Uterus (tissue), 3 donors: ENCODE measurements at regions not wholly inside any gene's neighbourhood (a gene's known extent, or its start where the extent isn't known, plus 50 kb on each side); places are given as distances from the start of the nearest gene placed in this dataset.

Experiments used
- DNase-seq, 2 donors: peaks; one replicate each; pipeline ENCODE4 v3.0.0-alpha.2; 2019 to 2020
- H3K27ac ChIP-seq, 2 donors: fragments of 200-600 bp; sonication (generic); 1 replicate in 1 of 2; 2 replicates in 1 of 2; pipeline ENCODE4 v1.5.1; 2016 to 2018
- H3K27me3 ChIP-seq, 2 donors: fragments of 200-600 bp; sonication (generic); one replicate each; pipeline ENCODE4 v1.5.1; 2018 to 2019; ENCODE audit warnings: control low read depth in 1 of 2
- H3K36me3 ChIP-seq, 2 donors: fragments of 200-600 bp; sonication (generic); one replicate each; pipeline ENCODE4 v1.5.1; 2019; ENCODE audit warnings: control low read depth in 1 of 2
- H3K4me1 ChIP-seq, 2 donors: fragments of 200-600 bp; sonication (generic); one replicate each; pipeline ENCODE4 v1.5.1; 2018 to 2019; ENCODE audit warnings: control low read depth in 1 of 2
- H3K4me3 ChIP-seq, 2 donors: fragments of 200-600 bp; sonication (generic); 1 replicate in 1 of 2; 2 replicates in 1 of 2; pipeline ENCODE4 v1.5.1; 2018 to 2019; ENCODE audit warnings: mild to moderate bottlenecking in 1 of 2
- H3K9me3 ChIP-seq, 2 donors: fragments of 200-600 bp; sonication (generic); one replicate each; pipeline ENCODE4 v1.5.1; 2019; ENCODE audit warnings: control low read depth in 1 of 2
- POLR2A ChIP-seq, 2 donors: fragments of 450-650 bp; IDR thresholded peaks; one replicate each; pipeline ENCODE4 v1.6.1; 2016; ENCODE audit warnings: antibody characterized with exemption in 2 of 2, mild to moderate bottlenecking in 1 of 2, moderate library complexity in 1 of 2
- intact Hi-C: fragments of 100-400 bp; cut with DNase I; formaldehyde crosslinking; loops from one replicate; pipeline ENCODE4 v1.15.1; 2023; ENCODE audit warnings: low total_unique reads
- TF ChIP-seq, protein P1 (sequence below), 4 experiments: fragments of 200-600 bp in 2 of 4; fragments of 450-650 bp in 2 of 4; sonication (generic) in 2 of 4; IDR thresholded peaks; one replicate each; pipeline ENCODE4 v1.5.1; 2016 to 2019; ENCODE audit warnings: antibody characterized with exemption in 4 of 4, mild to moderate bottlenecking in 2 of 4, moderate library complexity in 1 of 4
- donor health status: DM: yes; HTN: yes; CAD: no.

DNA sequence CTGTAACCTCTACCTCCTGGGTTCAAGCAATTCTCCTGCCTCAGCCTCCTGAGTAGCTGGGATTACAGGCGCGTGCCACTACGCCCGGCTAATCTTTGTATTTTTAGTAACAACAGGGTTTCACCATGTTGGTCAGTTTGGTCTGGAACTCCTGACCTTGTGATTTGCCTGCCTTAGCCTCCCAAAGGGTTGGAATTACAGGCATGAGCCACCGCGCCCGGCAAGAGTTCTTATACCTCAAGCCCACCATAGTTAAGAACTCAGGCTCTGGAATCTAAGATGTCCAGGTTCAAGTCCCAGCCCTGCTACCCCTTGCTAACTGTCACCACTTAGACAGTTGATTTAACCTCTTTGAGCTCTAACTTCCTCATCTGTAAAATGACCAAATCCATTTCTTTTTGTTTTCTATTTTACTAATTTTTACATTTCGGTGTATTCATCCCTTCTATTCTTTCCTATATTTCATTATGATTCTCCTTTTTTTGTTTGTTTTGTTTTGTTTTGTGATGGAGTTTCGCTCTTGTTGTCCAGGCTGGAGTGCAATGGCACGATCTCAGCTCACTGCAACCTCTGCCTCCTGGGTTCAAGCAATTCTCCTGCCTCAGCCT lies 104.8 kb upstream of the ZNF217 start:
- H3K4me1 ChIP-seq: no peaks in the 10 kb centered on the region
- H3K36me3 ChIP-seq: no peaks in the 10 kb centered on the region
- H3K27ac ChIP-seq: no peak overlapping the region
- H3K9me3 ChIP-seq: no peaks in the 10 kb centered on the region
- no peaks in the 10 kb centered on the region for H3K27me3 ChIP-seq
- no peak for DNase-seq
- no peak overlapping the region for H3K4me3 ChIP-seq
- TF ChIP-seq POLR2A (IDR thresholded peaks at IDR 0.05): no peak
- TF ChIP-seq, protein P1, sequence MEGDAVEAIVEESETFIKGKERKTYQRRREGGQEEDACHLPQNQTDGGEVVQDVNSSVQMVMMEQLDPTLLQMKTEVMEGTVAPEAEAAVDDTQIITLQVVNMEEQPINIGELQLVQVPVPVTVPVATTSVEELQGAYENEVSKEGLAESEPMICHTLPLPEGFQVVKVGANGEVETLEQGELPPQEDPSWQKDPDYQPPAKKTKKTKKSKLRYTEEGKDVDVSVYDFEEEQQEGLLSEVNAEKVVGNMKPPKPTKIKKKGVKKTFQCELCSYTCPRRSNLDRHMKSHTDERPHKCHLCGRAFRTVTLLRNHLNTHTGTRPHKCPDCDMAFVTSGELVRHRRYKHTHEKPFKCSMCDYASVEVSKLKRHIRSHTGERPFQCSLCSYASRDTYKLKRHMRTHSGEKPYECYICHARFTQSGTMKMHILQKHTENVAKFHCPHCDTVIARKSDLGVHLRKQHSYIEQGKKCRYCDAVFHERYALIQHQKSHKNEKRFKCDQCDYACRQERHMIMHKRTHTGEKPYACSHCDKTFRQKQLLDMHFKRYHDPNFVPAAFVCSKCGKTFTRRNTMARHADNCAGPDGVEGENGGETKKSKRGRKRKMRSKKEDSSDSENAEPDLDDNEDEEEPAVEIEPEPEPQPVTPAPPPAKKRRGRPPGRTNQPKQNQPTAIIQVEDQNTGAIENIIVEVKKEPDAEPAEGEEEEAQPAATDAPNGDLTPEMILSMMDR (IDR thresholded peaks at IDR 0.05): no peak
- intact Hi-C loops: no loop called here

DNA sequence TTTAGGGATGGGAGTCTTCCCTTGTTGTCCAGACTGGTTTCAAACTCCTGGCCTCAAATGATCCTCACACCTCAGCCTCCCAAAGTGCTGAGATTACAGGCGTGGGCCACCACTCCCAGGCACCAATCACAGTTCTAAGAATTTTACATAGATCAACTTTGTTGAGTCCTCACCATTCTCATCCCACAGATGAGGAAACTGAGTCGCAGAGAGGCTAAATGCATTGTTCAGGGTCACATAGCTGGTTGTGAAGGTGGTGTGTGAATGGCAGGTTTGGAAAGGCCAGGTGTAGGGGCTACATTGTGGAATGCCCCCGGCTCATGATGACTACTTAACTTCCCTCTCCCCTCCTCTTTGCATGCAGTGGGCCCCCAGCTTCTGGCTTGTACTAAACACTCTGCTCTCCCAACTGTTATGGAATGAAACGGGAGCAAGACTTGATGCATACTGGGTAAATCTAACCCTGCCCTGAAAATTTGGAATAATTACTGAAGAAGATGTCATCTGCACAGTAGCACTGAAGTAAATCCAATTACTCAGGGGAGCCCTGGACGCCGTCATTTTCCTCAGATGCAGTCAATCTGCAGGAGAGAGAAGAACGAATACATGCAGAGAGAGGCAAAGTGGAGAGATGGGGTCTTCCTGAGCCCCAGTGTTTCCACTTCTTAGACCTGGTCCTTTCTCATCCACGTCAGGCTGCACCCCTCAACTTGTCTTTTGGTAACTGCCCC lies 102.3 kb upstream of the ZNF217 start:
- no peak for DNase-seq
- no peak overlapping the region for H3K4me3 ChIP-seq
- H3K27me3 ChIP-seq: no peaks in the 10 kb centered on the region
- TF ChIP-seq, protein P1 (IDR thresholded peaks at IDR 0.05): no peak
- TF ChIP-seq POLR2A (IDR thresholded peaks at IDR 0.05): no peak
- H3K4me1 ChIP-seq: no peaks in the 10 kb centered on the region
- H3K27ac ChIP-seq: no peak overlapping the region
- intact Hi-C loops: no loop called here
- H3K9me3 ChIP-seq: no peaks in the 10 kb centered on the region
- no peaks in the 10 kb centered on the region for H3K36me3 ChIP-seq

DNA sequence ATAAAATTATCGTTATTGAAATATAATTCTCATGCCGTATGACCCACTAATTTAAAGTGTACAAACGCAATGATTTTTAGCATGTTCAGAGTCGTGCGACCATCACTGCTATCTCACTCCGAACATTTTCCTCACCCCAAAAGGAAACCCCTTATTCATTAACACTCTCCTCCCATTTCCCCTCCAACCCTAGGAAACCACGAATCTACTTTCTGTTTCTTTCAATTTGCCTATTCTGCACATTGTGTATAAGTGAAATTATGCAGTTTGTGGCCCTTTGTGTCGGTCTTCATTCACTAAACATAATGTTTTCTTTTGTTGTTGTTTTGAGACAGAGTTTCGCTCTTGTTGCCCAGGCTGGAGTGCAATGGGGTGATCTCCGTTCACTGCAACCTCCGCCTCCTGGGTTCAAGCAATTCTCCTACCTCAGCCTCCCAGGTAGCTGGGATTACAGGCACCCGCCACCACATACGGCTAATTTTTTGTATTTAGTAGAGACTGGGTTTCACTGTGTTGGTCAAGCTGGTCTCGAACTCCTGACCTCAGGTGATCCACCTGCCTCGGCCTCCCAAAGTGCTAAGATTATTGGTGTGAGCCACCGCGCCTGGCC lies 99.7 kb upstream of the ZNF217 start:
- no peaks in the 10 kb centered on the region for H3K36me3 ChIP-seq
- intact Hi-C loops: no loop called here
- no peaks in the 10 kb centered on the region for H3K27me3 ChIP-seq
- H3K27ac ChIP-seq: no peak overlapping the region
- no peak for DNase-seq
- no peaks in the 10 kb centered on the region for H3K4me1 ChIP-seq
- no peak for TF ChIP-seq POLR2A (IDR thresholded peaks at IDR 0.05)
- TF ChIP-seq, protein P1 (IDR thresholded peaks at IDR 0.05): no peak
- H3K9me3 ChIP-seq: no peaks in the 10 kb centered on the region
- no peak overlapping the region for H3K4me3 ChIP-seq

DNA sequence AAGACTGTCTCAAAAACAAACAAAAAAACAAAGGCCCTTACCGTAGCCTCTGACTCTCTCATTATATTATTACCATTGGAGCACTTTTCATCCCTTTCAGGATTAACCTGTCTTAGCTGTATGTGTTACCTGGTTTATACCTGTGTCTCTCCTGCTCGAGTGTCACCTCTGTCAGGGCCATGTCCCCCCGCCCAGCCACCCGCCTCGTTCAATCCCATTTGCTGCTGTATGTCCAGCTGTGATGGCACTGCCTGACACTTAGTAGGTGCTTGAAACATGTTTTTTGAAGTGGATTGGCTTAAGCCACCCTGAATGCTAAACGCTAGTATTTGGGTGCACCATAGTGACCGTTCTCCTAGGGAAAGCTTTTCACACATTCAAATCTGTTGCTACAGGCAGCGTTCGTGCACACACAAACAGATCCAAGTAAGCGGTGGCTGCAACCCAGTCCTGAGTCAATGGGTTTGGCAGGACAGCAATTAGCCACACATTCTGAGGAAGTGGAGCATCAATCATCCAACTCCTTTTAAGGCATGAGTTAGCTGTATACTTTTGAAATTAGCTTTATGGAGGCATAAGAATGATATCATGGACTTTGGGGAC lies 98.9 kb upstream of the ZNF217 start:
- no peaks in the 10 kb centered on the region for H3K36me3 ChIP-seq
- no peak overlapping the region for H3K4me3 ChIP-seq
- H3K27ac ChIP-seq: no peak overlapping the region
- DNase-seq: peak in 1 of 2 donors; percentile 27
- no peaks in the 10 kb centered on the region for H3K27me3 ChIP-seq
- H3K4me1 ChIP-seq: no peaks in the 10 kb centered on the region
- no peaks in the 10 kb centered on the region for H3K9me3 ChIP-seq
- TF ChIP-seq, protein P1 (IDR thresholded peaks at IDR 0.05): no peak
- TF ChIP-seq POLR2A (IDR thresholded peaks at IDR 0.05): no peak
- intact Hi-C loops: no loop called here

DNA sequence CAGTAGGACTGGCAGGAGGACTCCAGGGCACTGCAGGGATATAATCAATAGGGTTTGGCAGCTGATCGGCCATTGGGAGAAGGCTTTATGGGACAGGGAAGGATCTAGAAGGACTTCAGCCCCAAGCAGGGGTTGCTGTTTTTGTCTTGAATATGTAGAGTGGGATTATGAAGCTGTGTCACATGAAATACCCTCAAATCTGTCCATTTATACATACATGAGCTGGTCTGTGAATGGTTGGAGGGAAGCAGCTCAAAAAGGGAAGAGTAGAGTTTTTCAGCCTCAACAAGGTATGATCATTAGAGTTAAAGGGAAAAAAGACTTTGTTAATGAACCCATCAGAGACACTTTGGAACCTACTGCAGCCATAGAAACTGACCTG lies 98.2 kb upstream of the ZNF217 start:
- no peak for DNase-seq
- Histone ChIP-seq H3K36me3 (no peaks in the 10 kb centered on the region), H3K27ac (no peak overlapping the region), H3K27me3 (no peaks in the 10 kb centered on the region), H3K4me1 (no peaks in the 10 kb centered on the region), H3K9me3 (no peaks in the 10 kb centered on the region), H3K4me3 (no peak overlapping the region)
- intact Hi-C loops: no loop called here
- TF ChIP-seq, protein P1 (IDR thresholded peaks at IDR 0.05): no peak
- TF ChIP-seq POLR2A (IDR thresholded peaks at IDR 0.05): no peak
